Endothelial cell of umbilical vein (primary cell): ENCODE measurements at regions not wholly inside any gene's neighbourhood (a gene's known extent, or its start where the extent isn't known, plus 50 kb on each side); places are given as distances from the start of the nearest gene placed in this dataset.

Experiments used
- BruUV-seq: library from RNA; stranded (reverse); fragments of 400-500 nt; replicated peaks from 2 replicates; lab custom pipeline; 2021; lab: Mats Ljungman, UMichigan
- CTCF ChIA-PET: fragments of 300-600, 350-600 bp; sonication (Branson Sonifier 250); formaldehyde crosslinking; loops from one replicate; lab custom pipeline; 2021; ENCODE audit warnings: antibody characterized with exemption, inconsistent platforms; lab: Charles Lee
- POLR2A ChIA-PET: fragments of 300-600, 350-600 bp; sonication (Branson Sonifier 250); formaldehyde crosslinking; loops from one replicate; lab custom pipeline; 2021; ENCODE audit warnings: antibody characterized with exemption, inconsistent platforms; lab: Charles Lee
- DNase-seq: peaks from one replicate; pipeline ENCODE4 v3.0.0-alpha.2; 2011; ENCODE audit warnings: low read depth, low spot score
- FAIRE-seq: peaks from 2 replicates; lab custom pipeline; 2011; peaks lifted over from hg19 to GRCh38; lab: Jason Lieb, UNC
- H2AFZ ChIP-seq: 2 replicates; pipeline ENCODE4 v1.6.0; 2012; ENCODE audit warnings: low read depth, low read length, control low read depth, inconsistent platforms
- H3K27ac ChIP-seq: 2 replicates; pipeline ENCODE4 v1.5.1; 2011; ENCODE audit warnings: low read depth, mild to moderate bottlenecking, control low read depth, low read length, moderate library complexity; ENCODE audit not compliant: insufficient read depth
- H3K27me3 ChIP-seq, 2 experiments: 2 replicates each; pipeline versions ENCODE4 v1.6.0 to v1.6.1; 2011; ENCODE audit warnings: low read length in 2 of 2, mixed read lengths in 1 of 2; ENCODE audit not compliant: control insufficient read depth in 2 of 2, insufficient read depth in 2 of 2
- H3K36me3 ChIP-seq, 2 experiments: 2 replicates in 1 of 2; 3 replicates in 1 of 2; pipeline ENCODE4 v1.5.1; 2011; ENCODE audit warnings: low read length in 2 of 2, mild to moderate bottlenecking in 1 of 2, moderate library complexity in 1 of 2; ENCODE audit not compliant: control insufficient read depth in 2 of 2, insufficient read depth in 2 of 2; ENCODE audit errors: extremely low read depth in 1 of 2
- H3K4me1 ChIP-seq: 3 replicates; pipeline ENCODE4 v1.5.1; 2011; ENCODE audit warnings: mild to moderate bottlenecking, low read length; ENCODE audit not compliant: control insufficient read depth, insufficient read depth; ENCODE audit errors: extremely low read depth
- H3K4me2 ChIP-seq: 2 replicates; pipeline ENCODE4 v1.6.1; 2011; ENCODE audit warnings: low read length, control low read depth, mixed read lengths; ENCODE audit not compliant: insufficient read depth
- H3K4me3 ChIP-seq, 3 experiments: fragments of 200-600 bp in 1 of 3; sonication (generic), shearing (Covaris generic) in 1 of 3; replicated peaks in 1 of 3; 2 replicates each; pipeline ENCODE4 v1.5.1; 2011 to 2016; ENCODE audit warnings: control low read depth in 3 of 3, low read length in 3 of 3, mild to moderate bottlenecking in 2 of 3, inconsistent platforms in 1 of 3, low read depth in 1 of 3, moderate library complexity in 1 of 3; ENCODE audit not compliant: insufficient read depth in 1 of 3
- H3K79me2 ChIP-seq: 2 replicates; pipeline ENCODE4 v1.6.0; 2012; ENCODE audit warnings: low read length, inconsistent platforms; ENCODE audit not compliant: control insufficient read depth, insufficient read depth
- H3K9ac ChIP-seq: replicated peaks from 2 replicates; pipeline ENCODE3; 2011; ENCODE audit warnings: low read length, control low read depth; ENCODE audit not compliant: insufficient read depth; ENCODE audit errors: extremely low read depth
- H3K9me1 ChIP-seq: replicated peaks from 3 replicates; pipeline ENCODE4 v1.6.0; 2011; ENCODE audit warnings: mild to moderate bottlenecking, low read length; ENCODE audit not compliant: control insufficient read depth, insufficient read depth; ENCODE audit errors: extremely low read depth
- H3K9me3 ChIP-seq: replicated peaks from 2 replicates; pipeline ENCODE4 v1.5.1; 2012; ENCODE audit warnings: low read length, inconsistent platforms; ENCODE audit not compliant: control insufficient read depth, insufficient read depth
- H4K20me1 ChIP-seq: replicated peaks from 2 replicates; pipeline ENCODE3; 2011; ENCODE audit warnings: mild to moderate bottlenecking, low read length; ENCODE audit not compliant: control insufficient read depth, insufficient read depth; ENCODE audit errors: extremely low read depth
- CTCF ChIP-seq, 2 donors: IDR thresholded peaks; 1 replicate in 1 of 2; 2 replicates in 1 of 2; pipeline ENCODE4 v1.5.1; 2011; ENCODE audit warnings: low read length in 2 of 2, mild to moderate bottlenecking in 2 of 2, moderate library complexity in 2 of 2, control low read depth in 1 of 2, inconsistent platforms in 1 of 2, low read depth in 1 of 2; ENCODE audit not compliant: insufficient read depth in 1 of 2; ENCODE audit errors: extremely low read depth in 1 of 2
- EZH2 ChIP-seq: IDR thresholded peaks from 2 replicates; pipeline ENCODE4 v1.6.1; 2012; ENCODE audit warnings: borderline replicate concordance, low read depth, mild to moderate bottlenecking, moderate library complexity, low read length, inconsistent platforms; ENCODE audit not compliant: severe bottlenecking
- FOS ChIP-seq: IDR thresholded peaks from 2 replicates; pipeline ENCODE4 v1.6.1; 2011; ENCODE audit warnings: mild to moderate bottlenecking, low read length, moderate library complexity, borderline replicate concordance; ENCODE audit not compliant: insufficient read depth
- GATA2 ChIP-seq: IDR thresholded peaks from 2 replicates; pipeline ENCODE4 v1.7.0; 2011; ENCODE audit warnings: low read depth, mild to moderate bottlenecking, moderate library complexity, mixed read lengths, low read length; ENCODE audit not compliant: insufficient read length, insufficient read depth
- JUN ChIP-seq: IDR thresholded peaks from 2 replicates; pipeline ENCODE4 v1.6.1; 2011; ENCODE audit warnings: borderline replicate concordance, low read depth; ENCODE audit not compliant: insufficient read length, insufficient read depth
- MAX ChIP-seq: IDR thresholded peaks from 2 replicates; pipeline ENCODE4 v1.6.1; 2011; ENCODE audit not compliant: insufficient read depth, insufficient read length
- MYC ChIP-seq: IDR thresholded peaks from one replicate; pipeline ENCODE4 v1.6.1; 2011; ENCODE audit warnings: mild to moderate bottlenecking, low read depth, low read length
- POLR2A ChIP-seq: IDR thresholded peaks from 2 replicates; pipeline ENCODE4 v1.6.1; 2012; ENCODE audit warnings: low read depth, mild to moderate bottlenecking, control low read depth, low read length
- POLR2AphosphoS5 ChIP-seq: IDR thresholded peaks from 2 replicates; pipeline ENCODE4 v1.6.1; 2012; ENCODE audit warnings: low read depth, mild to moderate bottlenecking, control low read depth, low read length, moderate library complexity; ENCODE audit not compliant: insufficient read depth
- dilution Hi-C: fragments of 300-500 bp; cut with MboI; formaldehyde crosslinking; loops from one replicate; pipeline ENCODE4 v1.15.0; 2019; ENCODE audit warnings: low sequenced_read_pairs; ENCODE audit not compliant: extremely low pct_ligation_motif_present
- intact Hi-C: fragments of 100-400 bp; cut with micrococcal nuclease; formaldehyde crosslinking; loops from one replicate; pipeline ENCODE4 v1.10.0; 2022

DNA sequence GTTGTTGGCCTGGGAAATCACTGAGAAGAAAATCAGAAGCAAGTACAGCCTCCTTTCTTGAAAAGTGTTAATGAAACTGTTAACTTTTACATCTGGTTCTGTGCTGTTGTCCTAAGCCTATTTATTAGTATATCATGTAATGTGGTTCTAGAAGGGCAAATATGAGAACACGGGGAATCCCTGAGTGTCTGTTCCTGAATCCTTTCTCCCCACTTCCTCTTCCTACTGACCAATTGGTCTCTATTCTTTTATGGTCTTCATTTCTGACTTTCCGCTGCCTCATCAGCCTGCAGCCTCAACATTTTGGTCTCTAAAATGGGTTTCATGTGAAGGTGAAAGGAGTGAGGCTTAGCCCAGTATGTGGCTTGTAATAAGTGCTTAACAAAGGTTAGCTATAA lies 159.9 kb upstream of the MAMLD1 start:
- no peaks in the 10 kb centered on the region for H3K9me1 ChIP-seq
- H3K36me3 ChIP-seq, result no peaks in the 10 kb centered on the region
- no TSS peak for BruUV-seq
- intact Hi-C loops, result loop anchor here (2.0 to 10.0 kb wide), 5 partner anchors 48 to 241 kb away; no protein-coding TSS in a partner anchor
- ChIA-PET POLR2A (no interaction called here), CTCF (interaction anchor here (1.2 kb wide), 1 partner anchor 158 kb away, joined by 3 read pairs; no protein-coding TSS in a partner anchor)
- no peaks in the 10 kb centered on the region for H3K9me3 ChIP-seq
- H3K4me3 ChIP-seq, result no peak overlapping the region
- DNase-seq (no peak), FAIRE-seq (no peak)
- dilution Hi-C loops, result no loop called here
- no peaks in the 10 kb centered on the region for H3K79me2 ChIP-seq
- H3K27ac ChIP-seq, result no peak overlapping the region
- no peaks in the 10 kb centered on the region for H3K27me3 ChIP-seq
- peaks cover 11% of the 10 kb centered on the region for H3K4me1 ChIP-seq
- TF ChIP-seq MAX (no peak), CTCF (IDR thresholded peaks at IDR 0.05; ENCODE audit: extremely low read depth in 1 of 2, insufficient read depth in 1 of 2, low read depth in 1 of 2, low read length in 2 of 2) (no peak), MYC (no peak), POLR2AphosphoS5 (no peak), GATA2 (no peak), POLR2A (no peak), FOS (no peak), EZH2 (no peak), JUN (no peak)
- no peak overlapping the region for H3K4me2 ChIP-seq
- H2AFZ ChIP-seq, result no peak overlapping the region
- H4K20me1 ChIP-seq, result no peaks in the 10 kb centered on the region
- no peak overlapping the region for H3K9ac ChIP-seq
